Panc1 (cell line): ENCODE measurements at regions not wholly inside any gene's neighbourhood (a gene's known extent, or its start where the extent isn't known, plus 50 kb on each side); places are given as distances from the start of the nearest gene placed in this dataset.

Experiments
- ATAC-seq: fragments of 200-7000 bp; cut with Tn5 transposase; 2 replicates; pipeline ENCODE4 v1.9.1; 2020; ENCODE audit warnings: mild to moderate bottlenecking, moderate library complexity
- BruUV-seq: library from RNA; stranded (reverse); fragments of 400-500 nt; replicated peaks from 2 replicates; lab custom pipeline; 2021; lab: Mats Ljungman, UMichigan
- CTCF ChIA-PET: fragments of 300-600 bp; sonication (Branson Sonifier 250); formaldehyde crosslinking; loops from one replicate; lab custom pipeline; 2022; ENCODE audit warnings: antibody characterized with exemption; lab: Charles Lee
- POLR2A ChIA-PET: fragments of 300-600 bp; sonication (Branson Sonifier 250); formaldehyde crosslinking; loops from one replicate; lab custom pipeline; 2022; ENCODE audit warnings: antibody characterized with exemption; lab: Charles Lee
- DNase-seq: peaks from one replicate; pipeline ENCODE4 v3.0.0-alpha.2; 2010; ENCODE audit warnings: low read depth, low spot score
- H3K27ac ChIP-seq: 2 replicates; pipeline ENCODE4 v1.5.1; 2011; ENCODE audit warnings: mild to moderate bottlenecking, low read length, inconsistent platforms
- H3K27me3 ChIP-seq: fragments of 200-500 bp; sonication (Bioruptor generic); 2 replicates; pipeline ENCODE4 v1.6.0; 2014; ENCODE audit warnings: low read length, inconsistent platforms; ENCODE audit not compliant: control insufficient read depth, insufficient read depth
- H3K36me3 ChIP-seq: fragments of 200-500 bp; sonication (Bioruptor generic); 2 replicates; pipeline ENCODE4 v1.5.1; 2014; ENCODE audit warnings: inconsistent platforms, mild to moderate bottlenecking, low read length, moderate library complexity; ENCODE audit not compliant: control insufficient read depth, insufficient read depth
- H3K4me1 ChIP-seq: 2 replicates; pipeline ENCODE4 v1.5.1; 2011; ENCODE audit warnings: inconsistent platforms, mild to moderate bottlenecking, low read length, moderate library complexity; ENCODE audit not compliant: control insufficient read depth, insufficient read depth
- H3K4me3 ChIP-seq, 2 experiments: 2 replicates each; pipeline ENCODE4 v1.5.1; 2011 to 2012; ENCODE audit warnings: low read depth in 2 of 2, low read length in 2 of 2, mild to moderate bottlenecking in 2 of 2, inconsistent platforms in 1 of 2, moderate library complexity in 1 of 2
- H3K9me3 ChIP-seq: fragments of 200-500 bp; sonication (Bioruptor generic); 2 replicates; pipeline ENCODE4 v1.5.1; 2014; ENCODE audit warnings: low read depth, mild to moderate bottlenecking, inconsistent platforms, low read length, moderate library complexity; ENCODE audit not compliant: control insufficient read depth, insufficient read depth
- CTCF ChIP-seq: fragments of 450-650 bp; IDR thresholded peaks from 2 replicates; pipeline ENCODE4 v1.5.1; 2017; ENCODE audit warnings: mild to moderate bottlenecking
- POLR2AphosphoS5 ChIP-seq: IDR thresholded peaks from 2 replicates; pipeline ENCODE4 v1.6.1; 2012; ENCODE audit warnings: mild to moderate bottlenecking, low read depth, low read length, moderate library complexity
- REST ChIP-seq, 2 experiments: IDR thresholded peaks; 2 replicates each; pipeline ENCODE4 v1.6.1; 2011 to 2012; ENCODE audit warnings: low read depth in 2 of 2, control low read depth in 1 of 2, low read length in 1 of 2, mild to moderate bottlenecking in 1 of 2, moderate library complexity in 1 of 2; ENCODE audit not compliant: insufficient read depth in 1 of 2
- SIN3A ChIP-seq: IDR thresholded peaks from 2 replicates; pipeline ENCODE4 v1.6.1; 2012; ENCODE audit warnings: low read depth, mild to moderate bottlenecking, low read length, moderate library complexity, borderline replicate concordance; ENCODE audit not compliant: insufficient read depth
- TCF7L2 ChIP-seq: IDR thresholded peaks from 2 replicates; pipeline ENCODE4 v1.6.1; 2011; ENCODE audit warnings: mild to moderate bottlenecking, low read depth, low read length, inconsistent platforms
- in situ Hi-C: cut with HindIII; loops from 2 replicates; pipeline ENCODE4 v1.10.0; 2016; ENCODE audit warnings: low sequenced_read_pairs, low pct_unique_long_range_greater_than_20kb
- intact Hi-C: fragments of 100-400 bp; cut with micrococcal nuclease; formaldehyde crosslinking; loops from one replicate; pipeline ENCODE4 v1.10.0; 2022; ENCODE audit not compliant: unreplicated experiment

GRCh38 chr1:102578804-102579203, 529.5 kb downstream of the COL11A1 start:
- BruUV-seq = no TSS peak
- no peak overlapping the region for H3K27ac ChIP-seq
- TF ChIP-seq SIN3A (no peak), POLR2AphosphoS5 (no peak), REST (IDR thresholded peaks at IDR 0.05; ENCODE audit: insufficient read depth in 1 of 2, low read depth in 2 of 2, low read length in 1 of 2) (no peak), TCF7L2 (no peak)
- in situ Hi-C loops (no loop called here), intact Hi-C loops (no loop called here)
- POLR2A ChIA-PET = no interaction called here
- H3K9me3 ChIP-seq = no peaks in the 10 kb centered on the region
- no peak for ATAC-seq
- H3K4me3 ChIP-seq = no peak overlapping the region
- CTCF ChIA-PET = no interaction called here
- H3K36me3 ChIP-seq = no peaks in the 10 kb centered on the region
- H3K27me3 ChIP-seq = no peaks in the 10 kb centered on the region
- no peak for DNase-seq
- H3K4me1 ChIP-seq = no peaks in the 10 kb centered on the region

- CTCF ChIA-PET = no interaction called here
- no peaks in the 10 kb centered on the region for H3K36me3 ChIP-seq
- intact Hi-C loops = no loop called here
- no TSS peak for BruUV-seq
- no peak overlapping the region for H3K4me3 ChIP-seq
- no peak overlapping the region for H3K27ac ChIP-seq
- ATAC-seq (no peak), DNase-seq (no peak)
- H3K4me1 ChIP-seq = no peaks in the 10 kb centered on the region
- H3K9me3 ChIP-seq = no peaks in the 10 kb centered on the region
- POLR2A ChIA-PET = no interaction called here
- H3K27me3 ChIP-seq = no peaks in the 10 kb centered on the region
- in situ Hi-C loops = no loop called here
- no peak for TF ChIP-seq SIN3A
- no peak for TF ChIP-seq CTCF
- no peak for TF ChIP-seq POLR2AphosphoS5
- TF ChIP-seq TCF7L2 = no peak
- no peak for TF ChIP-seq REST (IDR thresholded peaks at IDR 0.05; ENCODE audit: insufficient read depth in 1 of 2, low read depth in 2 of 2, low read length in 1 of 2)
These were observed 535.7 kb downstream of the COL11A1 start for GRCh38 chr1:102572637-102573036.
